Heart right ventricle (tissue), 16 donors: ENCODE measurements at regions not wholly inside any gene's neighbourhood (a gene's known extent, or its start where the extent isn't known, plus 50 kb on each side); places are given as distances from the start of the nearest gene placed in this dataset.
"Not testable (repeated sequence)": the region's sequence is repeated elsewhere in the genome, so short reads cannot be mapped to it uniquely, and the experiment has no call there.

Experiments used
- ATAC-seq, 8 donors: fragments of 200-7000 bp; cut with Tn5 transposase; one replicate each; pipeline ENCODE4 v1.9.1; 2020; ENCODE audit warnings: mild to moderate bottlenecking in 8 of 8, moderate library complexity in 8 of 8, moderate number of reproducible peaks in 1 of 8
- DNase-seq, 2 donors: peaks; one replicate each; pipeline ENCODE4 v3.0.0-alpha.2; 2020
- H3K27ac ChIP-seq, 10 donors: fragments of 200-600 bp; sonication (generic) in 2 of 10; one replicate each; pipeline versions ENCODE4 v1.5.0 to v1.8.0; 2020 to 2022; ENCODE audit warnings: mild to moderate bottlenecking in 3 of 10
- H3K27me3 ChIP-seq, 7 donors: fragments of 200-600 bp; one replicate each; pipeline ENCODE4 v1.8.0; 2021 to 2022; ENCODE audit warnings: mild to moderate bottlenecking in 2 of 7
- H3K36me3 ChIP-seq, 9 donors: fragments of 200-600 bp; sonication (generic) in 1 of 9; one replicate each; pipeline versions ENCODE4 v1.5.0 to v1.8.0; 2020 to 2022; ENCODE audit warnings: mild to moderate bottlenecking in 2 of 9
- H3K4me1 ChIP-seq, 9 donors: fragments of 200-600 bp; sonication (generic) in 1 of 9; one replicate each; pipeline versions ENCODE4 v1.5.0 to v1.8.0; 2020 to 2022; ENCODE audit warnings: mild to moderate bottlenecking in 4 of 9
- H3K4me3 ChIP-seq, 10 donors: fragments of 200-600 bp; sonication (generic) in 2 of 10; one replicate each; pipeline versions ENCODE4 v1.5.0 to v1.8.0; 2020 to 2022; ENCODE audit warnings: mild to moderate bottlenecking in 7 of 10, moderate library complexity in 2 of 10
- H3K9me3 ChIP-seq, 11 donors: fragments of 200-600 bp in 10 of 11; sonication (generic) in 2 of 11; one replicate each; pipeline versions ENCODE4 v1.5.0 to v1.8.0; 2013 to 2022; ENCODE audit warnings: mild to moderate bottlenecking in 2 of 11, control low read depth in 1 of 11, moderate library complexity in 1 of 11
- WGBS, 2 donors: extraction: QIAGEN DNeasy Blood & Tissue Kit; methylation state at CpG; one replicate each; pipeline ENCODE4 v1.1.7; 2013; ENCODE audit warnings: inconsistent platforms in 1 of 2; 5-methylcytosine and 5-hydroxymethylcytosine counted together
- intact Hi-C, 10 donors: fragments of 100-400 bp; cut with DNase I; formaldehyde crosslinking; loops; one replicate each; pipeline versions ENCODE4 v1.11.1 to v1.14.2; 2022
- TF ChIP-seq, protein P1 (sequence below), 9 donors: fragments of 200-600 bp; sonication (generic) in 2 of 9; IDR thresholded peaks; one replicate each; pipeline versions ENCODE4 v1.5.0 to v1.8.0; 2021 to 2022; ENCODE audit warnings: antibody characterized with exemption in 9 of 9, mild to moderate bottlenecking in 5 of 9, moderate library complexity in 1 of 9
- donor health status: Arrhythmogenic right ventricular cardiomyopathy.
- donor health status: ischemic (EF 13 %, LVEDD 7.1; RV severe dilation, severe dysfunction).
- donor health status: healthy with polysubstance abuse.
- donor health status: DM: no; HTN: yes; CAD: no.
- donor health status: DM: no; HTN: no; CAD: no.
- donor health status: ischemic (EF 25% LVEDD 6.9; RV normal size, moderate dysfunction).
- donor health status: ischemic (EF 25% LVEDD 5.7; RV mildly dilated, moderate dysfunction).
- donor health status: healthy.
- donor health status: DM: yes; HTN: yes; CAD: no.
- donor health status: Ischemic cardiomyopathy.
- donor health status: ischemic (EF 35%, LVEDD 5.7; RV mildly dilated, moderate dysfunction).
- donor health status: nonischemic (EF 11% LVEDD 7.7; RV severe dilation, severe dysfunction).
- donor health status: DM: yes; HTN: yes; CAD: no.
- donor health status: PGD.
- donor health status: ischemic (EF 29% LVEDD 5.4; RV normal size, mild dysfunction).
- donor health status: nonischemic (EF 23%, LVEDD 6.1; RV moderate dilation, normal function).

DNA sequence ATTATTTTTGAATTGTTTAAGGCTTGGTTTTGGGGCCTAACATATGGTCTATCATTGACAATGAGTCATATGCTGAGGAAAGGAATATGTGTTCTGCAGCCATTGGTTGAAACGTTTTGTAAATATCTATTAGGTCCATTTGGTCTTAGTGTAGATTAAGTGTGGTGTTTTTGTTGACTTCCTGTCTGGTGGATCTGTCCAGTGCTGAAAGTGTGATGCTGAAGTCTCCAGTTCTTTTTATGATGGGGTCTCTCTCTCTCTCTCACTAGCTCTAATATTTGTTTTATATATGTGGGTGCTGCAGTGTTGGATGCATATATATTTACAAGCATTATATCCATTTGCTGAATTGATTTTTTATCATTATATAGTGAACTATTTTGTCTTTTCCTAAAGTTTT is 727.2 kb downstream of the KHDRBS2 start:
- Histone ChIP-seq H3K9me3 (peaks cover 0 to 74% (median 6%) of the 10 kb centered on the region in 11 donors), H3K4me3 (no peak overlapping the region), H3K27ac (no peak overlapping the region), H3K27me3 (no peaks in the 10 kb centered on the region), H3K4me1 (no peaks in the 10 kb centered on the region), H3K36me3 (no peaks in the 10 kb centered on the region)
- ATAC-seq, result no peak
- no peak for DNase-seq
- TF ChIP-seq, protein P1, sequence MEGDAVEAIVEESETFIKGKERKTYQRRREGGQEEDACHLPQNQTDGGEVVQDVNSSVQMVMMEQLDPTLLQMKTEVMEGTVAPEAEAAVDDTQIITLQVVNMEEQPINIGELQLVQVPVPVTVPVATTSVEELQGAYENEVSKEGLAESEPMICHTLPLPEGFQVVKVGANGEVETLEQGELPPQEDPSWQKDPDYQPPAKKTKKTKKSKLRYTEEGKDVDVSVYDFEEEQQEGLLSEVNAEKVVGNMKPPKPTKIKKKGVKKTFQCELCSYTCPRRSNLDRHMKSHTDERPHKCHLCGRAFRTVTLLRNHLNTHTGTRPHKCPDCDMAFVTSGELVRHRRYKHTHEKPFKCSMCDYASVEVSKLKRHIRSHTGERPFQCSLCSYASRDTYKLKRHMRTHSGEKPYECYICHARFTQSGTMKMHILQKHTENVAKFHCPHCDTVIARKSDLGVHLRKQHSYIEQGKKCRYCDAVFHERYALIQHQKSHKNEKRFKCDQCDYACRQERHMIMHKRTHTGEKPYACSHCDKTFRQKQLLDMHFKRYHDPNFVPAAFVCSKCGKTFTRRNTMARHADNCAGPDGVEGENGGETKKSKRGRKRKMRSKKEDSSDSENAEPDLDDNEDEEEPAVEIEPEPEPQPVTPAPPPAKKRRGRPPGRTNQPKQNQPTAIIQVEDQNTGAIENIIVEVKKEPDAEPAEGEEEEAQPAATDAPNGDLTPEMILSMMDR (IDR thresholded peaks at IDR 0.05), result no peak
- intact Hi-C loops, result no loop called here
- WGBS, 2 donors, result 21 to 22% methylated on average over 1 of the region's 1 CpG

DNA sequence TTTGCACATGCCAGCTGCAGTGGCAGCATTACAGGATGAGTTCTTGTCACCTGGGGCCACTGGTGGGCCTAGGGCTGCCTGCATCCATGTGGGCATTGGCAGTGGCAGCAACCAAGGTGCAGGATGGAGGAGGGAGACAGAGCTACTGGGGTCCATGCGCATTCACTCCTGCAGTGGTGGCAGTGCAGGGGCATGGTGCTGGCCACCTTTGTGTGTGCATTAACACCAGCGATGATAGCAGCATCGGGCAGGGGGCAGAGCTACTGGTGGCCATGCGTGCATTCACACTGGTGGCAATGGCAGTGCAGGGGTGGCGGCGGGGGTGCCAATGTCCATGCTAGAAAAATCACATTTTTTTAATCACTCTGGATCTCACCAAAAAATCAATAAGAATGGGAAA is 730.0 kb downstream of the KHDRBS2 start:
- DNase-seq, result no peak
- no peak overlapping the region for H3K4me3 ChIP-seq
- intact Hi-C loops, result no loop called here
- H3K9me3 ChIP-seq, result peaks cover 0 to 85% (median 12%) of the 10 kb centered on the region in 11 donors
- no peak for ATAC-seq
- TF ChIP-seq, protein P1 (IDR thresholded peaks at IDR 0.05), result no peak
- H3K4me1 ChIP-seq, result no peaks in the 10 kb centered on the region
- 92 to 96% methylated on average over 6 of the region's 6 CpGs for WGBS, 2 donors
- H3K27me3 ChIP-seq, result no peaks in the 10 kb centered on the region
- H3K36me3 ChIP-seq, result no peaks in the 10 kb centered on the region
- H3K27ac ChIP-seq, result no peak overlapping the region

DNA sequence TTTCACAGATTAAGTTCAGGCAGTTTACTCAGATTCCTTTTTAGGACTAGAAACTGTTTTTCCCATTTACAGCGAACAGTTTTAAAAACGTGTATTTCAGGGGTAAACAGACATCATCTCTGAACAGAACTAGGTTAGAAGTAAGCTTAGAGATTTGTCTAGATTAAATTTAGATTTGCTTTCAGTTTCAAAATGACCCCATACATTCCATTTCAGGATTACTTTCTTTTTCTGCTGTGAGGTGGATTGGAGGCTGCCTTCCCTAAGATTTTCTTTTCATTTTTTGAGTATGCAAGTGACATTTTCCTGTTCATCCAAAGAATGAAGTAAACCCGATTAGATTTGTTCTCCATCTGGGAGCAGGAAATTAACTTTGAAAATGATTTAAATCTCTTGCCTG is 747.2 kb downstream of the KHDRBS2 start:
- DNase-seq (no peak), ATAC-seq (no peak)
- H3K27me3 ChIP-seq, result no peaks in the 10 kb centered on the region
- no peak overlapping the region for H3K4me3 ChIP-seq
- H3K4me1 ChIP-seq, result no peaks in the 10 kb centered on the region
- no peak overlapping the region for H3K27ac ChIP-seq
- 51 to 58% methylated on average over 3 of the region's 3 CpGs for WGBS, 2 donors
- H3K36me3 ChIP-seq, result no peaks in the 10 kb centered on the region
- peaks cover 0 to 62% (median 0%) of the 10 kb centered on the region in 11 donors for H3K9me3 ChIP-seq
- TF ChIP-seq, protein P1 (IDR thresholded peaks at IDR 0.05), result no peak
- intact Hi-C loops, result no loop called here

DNA sequence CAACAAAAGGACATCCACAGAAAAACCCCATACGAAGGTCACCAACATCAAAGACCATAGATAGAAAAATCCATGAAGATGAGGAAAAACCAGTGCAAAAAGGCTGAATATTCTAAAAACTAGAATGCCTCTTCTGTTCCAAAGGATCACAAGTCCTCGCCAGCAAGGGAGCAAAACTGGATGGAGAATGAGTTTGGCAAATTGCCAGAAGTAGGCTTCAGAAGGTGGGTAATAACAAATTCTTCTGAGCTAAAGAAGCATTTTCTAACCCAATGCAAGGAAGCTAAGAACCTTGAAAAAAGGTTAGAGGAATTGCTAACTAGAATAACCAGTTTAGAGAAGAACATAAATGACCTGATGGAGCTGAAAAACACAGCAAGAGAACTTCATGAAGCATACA is 753.3 kb downstream of the KHDRBS2 start:
- H3K4me1 ChIP-seq, H3K27me3 ChIP-seq, ATAC-seq, intact Hi-C loops, H3K4me3 ChIP-seq, H3K36me3 ChIP-seq, H3K27ac ChIP-seq, DNase-seq: not testable (repeated sequence)
- H3K9me3 ChIP-seq, result peaks cover 0 to 83% (median 0%) of the 10 kb centered on the region in 11 donors
- WGBS, 2 donors, result 71 to 76% methylated on average over 2 of the region's 2 CpGs
